GM10266 (cell line): ENCODE measurements at regions not wholly inside any gene's neighbourhood (a gene's known extent, or its start where the extent isn't known, plus 50 kb on each side); places are given as distances from the start of the nearest gene placed in this dataset.

Experiments used
- DNase-seq: peaks from one replicate; pipeline ENCODE4 v3.0.0; 2012; ENCODE audit errors: extremely low spot score
- TF ChIP-seq, protein P1 (sequence below): IDR thresholded peaks from 2 replicates; pipeline ENCODE4 v1.5.1; 2012; ENCODE audit warnings: mild to moderate bottlenecking, low read depth; ENCODE audit not compliant: control insufficient read depth, insufficient read depth; ENCODE audit errors: missing control alignments

DNA sequence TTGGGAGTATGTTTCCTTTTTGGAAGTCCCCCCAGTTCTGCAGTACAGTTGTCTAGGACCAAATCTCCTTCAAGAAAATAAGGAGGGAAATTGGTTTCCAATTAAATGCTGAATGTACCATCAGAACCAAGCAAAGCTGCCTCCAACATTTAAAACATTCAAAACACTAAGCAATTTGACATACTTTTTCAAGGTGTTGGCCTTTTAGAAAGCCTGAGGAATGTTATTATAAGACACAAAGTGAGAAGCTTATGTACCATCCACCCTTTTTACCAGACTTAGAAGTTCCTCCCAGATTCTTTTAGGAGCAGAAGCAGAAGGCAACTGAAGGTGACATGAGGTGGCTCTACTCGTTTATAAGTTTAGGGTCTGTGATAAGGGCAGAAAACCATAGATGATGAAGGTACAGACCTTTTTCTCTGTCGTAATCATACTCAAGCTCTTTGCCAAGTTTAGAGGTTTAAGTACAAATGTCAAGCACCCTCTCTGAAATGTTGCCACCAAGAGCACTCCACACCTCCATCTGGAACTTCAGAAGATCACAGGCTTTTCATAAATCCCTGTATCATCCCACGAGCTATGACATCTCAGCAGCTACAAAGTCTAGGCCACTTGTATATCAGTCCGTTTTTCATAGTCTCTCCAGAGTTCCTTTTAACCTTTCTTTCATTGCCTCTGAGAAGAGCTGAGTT lies 282.5 kb upstream of the THBS1 start:
- TF ChIP-seq, protein P1, sequence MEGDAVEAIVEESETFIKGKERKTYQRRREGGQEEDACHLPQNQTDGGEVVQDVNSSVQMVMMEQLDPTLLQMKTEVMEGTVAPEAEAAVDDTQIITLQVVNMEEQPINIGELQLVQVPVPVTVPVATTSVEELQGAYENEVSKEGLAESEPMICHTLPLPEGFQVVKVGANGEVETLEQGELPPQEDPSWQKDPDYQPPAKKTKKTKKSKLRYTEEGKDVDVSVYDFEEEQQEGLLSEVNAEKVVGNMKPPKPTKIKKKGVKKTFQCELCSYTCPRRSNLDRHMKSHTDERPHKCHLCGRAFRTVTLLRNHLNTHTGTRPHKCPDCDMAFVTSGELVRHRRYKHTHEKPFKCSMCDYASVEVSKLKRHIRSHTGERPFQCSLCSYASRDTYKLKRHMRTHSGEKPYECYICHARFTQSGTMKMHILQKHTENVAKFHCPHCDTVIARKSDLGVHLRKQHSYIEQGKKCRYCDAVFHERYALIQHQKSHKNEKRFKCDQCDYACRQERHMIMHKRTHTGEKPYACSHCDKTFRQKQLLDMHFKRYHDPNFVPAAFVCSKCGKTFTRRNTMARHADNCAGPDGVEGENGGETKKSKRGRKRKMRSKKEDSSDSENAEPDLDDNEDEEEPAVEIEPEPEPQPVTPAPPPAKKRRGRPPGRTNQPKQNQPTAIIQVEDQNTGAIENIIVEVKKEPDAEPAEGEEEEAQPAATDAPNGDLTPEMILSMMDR = no peak
- DNase-seq = no peak

DNA sequence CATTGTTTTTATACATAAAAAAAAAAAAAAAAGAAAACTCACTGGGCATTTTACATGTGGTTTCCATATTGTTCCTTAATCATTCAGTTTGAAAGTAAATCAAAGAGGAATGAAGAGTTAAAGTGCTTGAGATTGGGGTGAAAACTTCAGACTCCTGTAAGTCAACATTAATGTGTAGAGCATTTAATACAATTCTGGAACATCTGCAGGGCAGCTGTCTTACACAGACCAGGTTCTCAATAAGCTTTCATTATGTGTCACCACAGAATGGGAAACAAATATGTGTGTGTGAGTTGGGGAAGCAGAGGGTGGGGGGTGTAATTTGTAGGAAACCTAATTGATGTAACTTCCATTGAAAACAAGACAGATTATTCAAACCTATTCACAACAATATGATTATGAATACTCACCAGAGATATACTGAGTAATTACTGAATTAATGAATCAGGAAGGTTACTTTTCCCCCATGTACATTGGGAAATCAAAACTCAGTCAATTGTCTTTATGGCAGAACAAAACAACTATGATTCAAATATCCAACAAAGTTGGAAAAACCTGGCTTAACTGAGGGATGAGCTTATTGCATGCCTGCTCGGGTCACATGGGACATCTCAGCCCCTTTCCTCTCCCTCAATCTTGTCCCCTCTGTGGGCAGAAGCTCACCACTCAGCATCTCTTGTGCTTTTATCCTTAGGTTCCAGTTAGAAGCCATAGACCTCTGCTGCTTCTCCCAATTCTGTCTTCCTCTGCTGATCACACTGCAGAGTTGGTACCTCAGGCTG lies 281.2 kb upstream of the THBS1 start:
- TF ChIP-seq, protein P1 = no peak
- no peak for DNase-seq

DNA sequence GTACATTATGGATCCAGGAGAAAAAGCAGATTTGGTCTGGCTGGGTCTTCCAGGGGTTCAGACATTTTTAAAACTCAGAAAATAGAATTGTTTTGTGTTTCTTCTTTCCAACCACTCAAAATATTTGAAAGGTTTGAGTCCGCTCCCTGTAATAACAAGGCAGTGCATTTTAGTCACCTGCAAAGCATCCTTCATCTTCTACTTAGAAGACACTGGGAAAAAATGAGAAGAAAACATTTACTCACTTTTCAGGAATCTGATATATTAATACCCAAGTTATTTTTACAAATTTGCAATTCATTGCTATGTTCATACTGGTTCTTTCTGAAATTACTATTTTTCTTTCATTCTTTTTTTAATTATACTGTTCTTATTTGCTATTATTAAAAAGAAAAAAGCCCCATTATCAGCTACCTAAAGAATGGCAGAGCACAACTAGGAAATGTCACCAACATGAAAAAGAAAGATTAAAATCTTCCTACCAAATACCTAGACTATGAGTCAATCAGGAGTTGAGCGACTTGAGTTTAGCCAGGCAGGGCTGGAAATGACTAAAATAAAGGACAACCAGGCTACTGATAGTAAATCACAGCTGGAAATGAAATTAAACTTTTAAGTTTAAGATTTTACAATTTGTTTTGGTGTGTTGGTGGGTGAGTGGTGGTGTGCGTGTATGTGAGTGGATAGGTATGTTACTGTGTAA lies 280.3 kb upstream of the THBS1 start:
- TF ChIP-seq, protein P1 = no peak
- no peak for DNase-seq

DNA sequence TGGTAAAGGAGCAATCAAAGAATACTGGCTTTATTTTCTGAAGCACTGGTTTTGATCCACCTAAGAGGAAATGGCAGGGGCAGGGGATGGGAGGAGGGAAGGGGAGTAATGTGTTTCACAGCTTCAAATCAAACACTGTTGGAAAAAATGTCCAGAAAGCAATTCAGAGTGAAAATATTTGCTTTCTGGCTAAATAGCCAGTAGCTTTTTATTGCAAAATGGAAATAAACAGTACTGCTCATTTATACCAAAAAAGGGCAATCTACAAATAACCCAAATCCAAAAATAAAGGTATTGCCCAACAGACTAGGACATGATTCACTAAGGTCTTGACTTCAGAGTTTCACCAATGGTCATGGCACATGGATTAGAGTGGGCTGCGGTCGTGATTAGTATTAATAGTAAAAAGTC lies 279.3 kb upstream of the THBS1 start:
- TF ChIP-seq, protein P1 = no peak
- no peak for DNase-seq

DNA sequence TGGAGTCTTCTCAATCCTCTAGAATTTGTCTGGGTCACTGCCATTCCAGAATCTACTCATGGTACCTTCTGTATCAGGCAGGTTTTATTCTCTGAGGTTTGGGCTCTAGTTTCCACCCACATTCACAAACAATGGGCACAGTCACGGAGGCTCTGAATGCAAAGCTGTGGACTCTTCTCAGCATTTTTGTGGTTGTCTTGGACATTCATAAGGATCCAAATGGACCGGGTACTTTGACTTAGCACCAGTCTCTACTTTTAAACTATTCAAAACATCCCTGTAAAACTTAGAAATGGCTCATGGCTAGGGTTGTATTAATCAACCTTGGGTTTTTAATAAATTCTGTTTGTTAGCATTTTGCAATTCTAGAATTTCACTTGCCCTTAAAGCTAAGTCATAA lies 277.9 kb upstream of the THBS1 start:
- DNase-seq = no peak
- TF ChIP-seq, protein P1 = no peak

DNA sequence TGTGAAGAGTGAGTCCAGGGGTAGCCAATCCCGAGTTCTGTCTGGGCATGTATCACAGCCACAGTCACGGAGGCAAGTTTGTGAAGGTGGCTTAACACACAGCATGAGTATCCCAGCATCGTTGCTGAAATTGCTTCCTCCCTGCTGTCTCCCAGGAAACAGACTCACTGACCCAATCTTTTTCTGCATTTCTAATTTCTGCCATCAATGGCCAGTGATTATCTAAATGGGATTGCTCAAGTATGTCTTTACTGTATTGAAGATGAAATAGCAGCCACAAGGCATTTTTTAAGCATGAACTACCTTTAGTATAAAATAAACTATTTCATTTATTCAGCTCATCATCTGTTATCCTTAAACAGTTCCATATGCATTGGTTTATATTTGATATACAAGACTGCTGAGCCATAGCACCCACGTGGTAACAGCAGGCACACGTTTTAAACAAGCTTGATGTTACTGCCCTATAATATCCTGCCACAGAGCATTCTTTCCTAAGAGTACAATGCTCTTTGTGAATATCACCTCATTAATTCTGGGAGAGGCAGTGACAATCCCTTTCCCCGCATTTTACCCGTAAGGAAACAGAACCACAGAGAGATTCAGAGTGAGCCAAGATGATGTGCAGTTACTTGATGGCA lies 276.6 kb upstream of the THBS1 start:
- TF ChIP-seq, protein P1 = no peak
- no peak for DNase-seq
